ENCODE measurements at regions not wholly inside any gene's neighbourhood (a gene's known extent, or its start where the extent isn't known, plus 50 kb on each side); places are given as distances from the start of the nearest gene placed in this dataset.
A peak's percentile ranks its signal among the peaks of the same experiment; 100 is the strongest.

- no peak for DNase-seq
Measured at GRCh38 chr15:87805117-87805820, 451.3 kb downstream of the NTRK3 start.

GRCh38 chr15:87804451-87804850 lies 452.1 kb downstream of the NTRK3 start:
- no peak for DNase-seq

GRCh38 chr15:87799838-87800237 lies 456.7 kb downstream of the NTRK3 start:
- no peak for DNase-seq

- DNase-seq: no peak
Measured at GRCh38 chr15:87799428-87799827, 457.1 kb downstream of the NTRK3 start.

GRCh38 chr15:87793725-87794124 lies 462.8 kb downstream of the NTRK3 start:
- no peak for DNase-seq

- DNase-seq: no peak
Measured at GRCh38 chr15:87792250-87793040, 464.1 kb downstream of the NTRK3 start.

- no peak for DNase-seq
Measured at GRCh38 chr15:87781959-87782625, 474.4 kb downstream of the NTRK3 start.

- no peak for DNase-seq
Measured at GRCh38 chr15:87779746-87780145, 476.8 kb downstream of the NTRK3 start.

- DNase-seq: no peak
Measured at GRCh38 chr15:87778358-87778757, 478.2 kb downstream of the NTRK3 start.

- no peak for DNase-seq
Measured at GRCh38 chr15:87777054-87777561, 479.4 kb downstream of the NTRK3 start.

GRCh38 chr15:87767516-87767915 lies 489.0 kb downstream of the NTRK3 start:
- DNase-seq: no peak

GRCh38 chr15:87764461-87765240 lies 491.9 kb downstream of the NTRK3 start:
- DNase-seq: no peak

GRCh38 chr15:87763837-87764236 lies 492.7 kb downstream of the NTRK3 start:
- DNase-seq: no peak

GRCh38 chr15:87761736-87762509 lies 494.6 kb downstream of the NTRK3 start:
- DNase-seq: no peak

- DNase-seq: no peak
Measured at GRCh38 chr15:87760547-87761314, 495.8 kb downstream of the NTRK3 start.

- DNase-seq: no peak
Measured at GRCh38 chr15:87758794-87759418, 497.6 kb downstream of the NTRK3 start.

GRCh38 chr15:87757084-87757483 lies 499.5 kb downstream of the NTRK3 start:
- no peak for DNase-seq

GRCh38 chr15:87756072-87756471 lies 500.5 kb downstream of the NTRK3 start:
- DNase-seq: no peak

GRCh38 chr15:87755226-87755625 lies 501.3 kb downstream of the NTRK3 start:
- peak; percentile 36 for DNase-seq

- DNase-seq: no peak
Measured at GRCh38 chr15:87753539-87753938, 503.0 kb downstream of the NTRK3 start.
